A673 (cell line): ENCODE measurements at regions not wholly inside any gene's neighbourhood (a gene's known extent, or its start where the extent isn't known, plus 50 kb on each side); places are given as distances from the start of the nearest gene placed in this dataset.

Experiments used
- BruUV-seq: library from RNA; stranded (reverse); fragments of 400-500 nt; replicated peaks from 2 replicates; lab custom pipeline; 2021; lab: Mats Ljungman, UMichigan
- CTCF ChIA-PET: fragments of 300-600 bp; sonication (Branson Sonifier 250); formaldehyde crosslinking; loops from one replicate; lab custom pipeline; 2022; ENCODE audit warnings: antibody characterized with exemption; lab: Charles Lee
- POLR2A ChIA-PET: fragments of 300-600 bp; sonication (Branson Sonifier 250); formaldehyde crosslinking; loops from one replicate; lab custom pipeline; 2022; ENCODE audit warnings: antibody characterized with exemption; ENCODE audit not compliant: low non-redundant PET; lab: Charles Lee
- DNase-seq: peaks from one replicate; pipeline ENCODE4 v3.0.0-alpha.2; 2015; ENCODE audit warnings: low spot score
- H3K27ac ChIP-seq: fragments of 200-600 bp; sonication (generic); 2 replicates; pipeline ENCODE4 v1.5.1; 2016; ENCODE audit warnings: mixed run types, low read depth, mild to moderate bottlenecking, mixed read lengths, antibody characterized with exemption, low read length; ENCODE audit not compliant: poor library complexity, severe bottlenecking
- H3K27me3 ChIP-seq: fragments of 200-600 bp; sonication (generic); replicated peaks from 2 replicates; pipeline ENCODE4 v1.6.1; 2017; ENCODE audit warnings: mixed run types, low read depth, mild to moderate bottlenecking, mixed read lengths, antibody characterized with exemption, low read length; ENCODE audit not compliant: insufficient read depth, poor library complexity
- H3K36me3 ChIP-seq: fragments of 200-600 bp; sonication (generic); 2 replicates; pipeline ENCODE4 v1.6.1; 2016; ENCODE audit warnings: mixed run types, mild to moderate bottlenecking, mixed read lengths, antibody characterized with exemption, low read length; ENCODE audit not compliant: insufficient read depth, poor library complexity, severe bottlenecking
- H3K4me1 ChIP-seq: fragments of 200-600 bp; sonication (generic); 2 replicates; pipeline ENCODE4 v1.6.1; 2017; ENCODE audit warnings: mixed run types, mild to moderate bottlenecking, mixed read lengths, antibody characterized with exemption, low read length; ENCODE audit not compliant: insufficient read depth, poor library complexity, severe bottlenecking
- H3K4me3 ChIP-seq: fragments of 200-600 bp; sonication (generic); 2 replicates; pipeline ENCODE4 v1.5.1; 2016; ENCODE audit warnings: low read depth, mixed run types, mild to moderate bottlenecking, mixed read lengths, low read length; ENCODE audit not compliant: poor library complexity, severe bottlenecking
- H3K9me3 ChIP-seq: fragments of 200-600 bp; sonication (generic); 2 replicates; pipeline ENCODE4 v1.6.1; 2016; ENCODE audit warnings: mixed run types, low read depth, mild to moderate bottlenecking, mixed read lengths, antibody characterized with exemption, low read length; ENCODE audit not compliant: poor library complexity, severe bottlenecking
- CTCF ChIP-seq: fragments of 300-800, 200-600 bp; sonication (generic); conservative IDR thresholded peaks from 2 replicates; pipeline ENCODE4 v1.5.1; 2017; ENCODE audit warnings: low read depth, mild to moderate bottlenecking, antibody characterized with exemption, low read length, moderate library complexity, mixed read lengths
- EZH2 ChIP-seq: fragments of 200-600 bp; sonication (generic); IDR thresholded peaks from 2 replicates; pipeline ENCODE4 v1.6.1; 2017; ENCODE audit warnings: borderline replicate concordance, low read depth, mild to moderate bottlenecking, mixed read lengths, antibody characterized with exemption, low read length; ENCODE audit not compliant: poor library complexity, severe bottlenecking
- intact Hi-C: fragments of 100-400 bp; cut with micrococcal nuclease; formaldehyde crosslinking; loops from one replicate; pipeline ENCODE4 v1.10.0; 2022; ENCODE audit not compliant: unreplicated experiment

GRCh38 chr11:87819151-87819550 is 356.1 kb downstream of the RAB38 start:
- DNase-seq = no peak
- CTCF ChIA-PET = no interaction called here
- Histone ChIP-seq H3K27me3 (peaks cover 5% of the 10 kb centered on the region), H3K27ac (no peak overlapping the region), H3K4me1 (no peaks in the 10 kb centered on the region), H3K4me3 (no peak overlapping the region), H3K36me3 (no peaks in the 10 kb centered on the region), H3K9me3 (no peaks in the 10 kb centered on the region)
- intact Hi-C loops = no loop called here
- no peak for TF ChIP-seq CTCF
- POLR2A ChIA-PET = no interaction called here
- BruUV-seq = no TSS peak

DNA sequence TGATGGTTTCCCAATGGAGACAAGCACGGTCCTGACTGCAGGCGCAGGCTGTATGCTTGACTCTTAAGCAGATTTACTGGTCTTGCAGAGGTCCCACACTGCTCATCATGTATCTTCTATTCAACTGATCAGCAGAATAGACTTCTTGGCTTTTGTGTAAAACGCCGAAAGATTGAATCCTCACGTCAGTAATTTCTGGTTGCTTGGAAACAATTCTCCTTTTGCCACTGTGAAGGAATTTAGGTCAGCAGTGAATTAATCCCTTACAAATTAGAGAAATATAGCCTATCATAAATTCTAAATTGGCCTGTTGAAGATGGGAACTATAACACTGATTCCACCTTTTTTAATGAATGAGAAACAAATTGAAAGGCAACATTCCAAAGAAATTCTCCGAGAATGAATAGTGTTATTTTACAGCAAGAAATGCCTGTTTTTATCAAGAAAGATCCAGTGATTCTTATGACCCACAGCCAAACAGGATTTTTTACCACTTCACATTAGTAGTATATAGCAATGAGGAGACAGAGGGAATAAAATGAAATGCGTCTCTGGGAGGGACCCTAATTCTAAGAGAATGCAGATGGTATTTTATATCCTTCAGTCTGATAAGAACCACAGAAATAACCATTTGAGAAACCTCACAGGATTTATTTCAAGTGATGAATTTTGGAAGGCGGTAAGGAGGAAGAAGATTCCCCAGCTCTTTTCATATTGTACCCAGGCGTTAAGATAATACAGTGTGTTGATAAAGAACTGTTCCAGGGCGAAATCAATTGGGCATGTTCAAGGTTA is 362.5 kb downstream of the RAB38 start:
- TF ChIP-seq EZH2 (no peak), CTCF (no peak)
- intact Hi-C loops = no loop called here
- no peak for DNase-seq
- Histone ChIP-seq H3K36me3 (no peaks in the 10 kb centered on the region), H3K27ac (no peak overlapping the region), H3K27me3 (peaks cover 3% of the 10 kb centered on the region), H3K4me3 (no peak overlapping the region), H3K4me1 (no peaks in the 10 kb centered on the region), H3K9me3 (no peaks in the 10 kb centered on the region)
- no TSS peak for BruUV-seq
- ChIA-PET CTCF (no interaction called here), POLR2A (no interaction called here)

- TF ChIP-seq EZH2 (no peak), CTCF (no peak)
- POLR2A ChIA-PET = no interaction called here
Measured at GRCh38 chr11:87810486-87810885, 364.8 kb downstream of the RAB38 start.

More at GRCh38 chr11:87810486-87810885, 364.8 kb downstream of the RAB38 start:
- H3K9me3 ChIP-seq = no peaks in the 10 kb centered on the region
- CTCF ChIA-PET = no interaction called here
- peaks cover 3% of the 10 kb centered on the region for H3K27me3 ChIP-seq
- H3K27ac ChIP-seq = no peak overlapping the region
- intact Hi-C loops = no loop called here
- H3K36me3 ChIP-seq = no peaks in the 10 kb centered on the region
- BruUV-seq = no TSS peak
- no peaks in the 10 kb centered on the region for H3K4me1 ChIP-seq
- no peak for DNase-seq
- H3K4me3 ChIP-seq = no peak overlapping the region
